T47D (cell line): ENCODE measurements at regions not wholly inside any gene's neighbourhood (a gene's known extent, or its start where the extent isn't known, plus 50 kb on each side); places are given as distances from the start of the nearest gene placed in this dataset.

Experiments
- DNase-seq, 2 experiments: peaks; one replicate each; pipeline versions ENCODE4 v3.0.0 to v3.0.0-alpha.2; 2011 to 2012; ENCODE audit warnings: low read depth in 1 of 2, low spot score in 1 of 2
- JUND ChIP-seq: IDR thresholded peaks from 2 replicates; pipeline ENCODE4 v1.6.1; 2012; ENCODE audit warnings: low read depth
- in situ Hi-C: cut with HindIII; loops from 2 replicates; pipeline ENCODE4 v1.10.0; 2016; ENCODE audit warnings: low sequenced_read_pairs, low pct_unique_long_range_greater_than_20kb

GRCh38 chr10:121087688-121088087, 236.5 kb downstream of the WDR11 start:
- in situ Hi-C loops, result no loop called here
- DNase-seq, result no peak
- no peak for TF ChIP-seq JUND

- no peak for TF ChIP-seq JUND
- peak in 1 of 2 experiments; percentile 63 for DNase-seq
- in situ Hi-C loops, result no loop called here
Measured at GRCh38 chr10:121088524-121088923, 237.4 kb downstream of the WDR11 start.

- in situ Hi-C loops, result no loop called here
- no peak for TF ChIP-seq JUND
- no peak for DNase-seq
Measured at GRCh38 chr10:121089434-121089833, 238.3 kb downstream of the WDR11 start.

- in situ Hi-C loops, result no loop called here
- DNase-seq, result peak in 1 of 2 experiments; percentile 35
- no peak for TF ChIP-seq JUND
Measured at GRCh38 chr10:121091961-121092719, 241.0 kb downstream of the WDR11 start.

GRCh38 chr10:121092720-121093095, 241.5 kb downstream of the WDR11 start:
- DNase-seq, result no peak
- no peak for TF ChIP-seq JUND

GRCh38 chr10:121096617-121097431, 245.7 kb downstream of the WDR11 start:
- no peak for TF ChIP-seq JUND
- in situ Hi-C loops, result no loop called here
- no peak for DNase-seq

More at GRCh38 chr10:121092720-121093095, 241.5 kb downstream of the WDR11 start:
- in situ Hi-C loops, result no loop called here

GRCh38 chr10:121098211-121098610, 247.0 kb downstream of the WDR11 start:
- TF ChIP-seq JUND, result no peak
- in situ Hi-C loops, result no loop called here
- no peak for DNase-seq

GRCh38 chr10:121098751-121099150, 247.6 kb downstream of the WDR11 start:
- no peak for DNase-seq
- TF ChIP-seq JUND, result no peak
- in situ Hi-C loops, result no loop called here

GRCh38 chr10:121099181-121099580, 248.0 kb downstream of the WDR11 start:
- no peak for TF ChIP-seq JUND
- in situ Hi-C loops, result no loop called here
- DNase-seq, result no peak

- in situ Hi-C loops, result no loop called here
- no peak for TF ChIP-seq JUND
- DNase-seq, result no peak
Measured at GRCh38 chr10:121099592-121099991, 248.4 kb downstream of the WDR11 start.

- no peak for DNase-seq
- in situ Hi-C loops, result no loop called here
- TF ChIP-seq JUND, result no peak
Measured at GRCh38 chr10:121101561-121101960, 250.4 kb downstream of the WDR11 start.

GRCh38 chr10:121102706-121103105, 251.5 kb downstream of the WDR11 start:
- TF ChIP-seq JUND, result no peak
- no peak for DNase-seq
- in situ Hi-C loops, result no loop called here

GRCh38 chr10:121104476-121105111, 253.4 kb downstream of the WDR11 start:
- no peak for TF ChIP-seq JUND
- no peak for DNase-seq
- in situ Hi-C loops, result no loop called here
